ENCODE measurements at regions not wholly inside any gene's neighbourhood (a gene's known extent, or its start where the extent isn't known, plus 50 kb on each side); places are given as distances from the start of the nearest gene placed in this dataset.

DNA sequence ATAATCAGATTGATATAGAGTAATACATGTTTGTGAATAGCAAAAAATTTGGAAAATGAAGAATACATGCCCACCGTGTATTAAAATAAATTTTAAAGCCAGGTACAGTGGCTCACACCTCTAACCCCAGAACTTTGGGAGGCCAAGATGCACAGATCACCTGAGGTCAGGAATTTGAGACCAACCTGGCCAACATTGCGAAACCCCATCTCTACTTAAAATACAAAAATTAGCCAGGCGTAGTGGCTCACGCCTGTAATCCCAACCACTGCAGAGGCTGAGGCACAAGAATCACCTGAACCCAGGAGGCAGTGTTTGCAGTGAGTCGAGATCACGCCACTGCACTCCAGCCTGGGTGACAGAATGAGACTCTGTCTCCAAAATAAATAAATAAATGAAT is 266.3 kb downstream of the SI start:
- TF ChIP-seq CTCF (IDR thresholded peaks at IDR 0.05) (no peak), POLR2A (IDR thresholded peaks at IDR 0.05) (no peak)
